KOPT-K1 (cell line): ENCODE measurements at regions not wholly inside any gene's neighbourhood (a gene's known extent, or its start where the extent isn't known, plus 50 kb on each side); places are given as distances from the start of the nearest gene placed in this dataset.

Source experiments
- H3K27ac ChIP-seq: fragments of 200-600 bp; sonication (generic); 2 replicates; pipeline ENCODE4 v1.5.1; 2016; ENCODE audit warnings: antibody characterized with exemption, mild to moderate bottlenecking, low read depth, low read length; ENCODE audit not compliant: poor library complexity, severe bottlenecking
- H3K36me3 ChIP-seq: fragments of 200-600 bp; sonication (generic); 2 replicates; pipeline ENCODE4 v1.5.1; 2017; ENCODE audit warnings: antibody characterized with exemption, mild to moderate bottlenecking, low read length, moderate library complexity; ENCODE audit not compliant: insufficient read depth
- H3K9me3 ChIP-seq: fragments of 200-600 bp; sonication (generic); 2 replicates; pipeline ENCODE4 v1.5.1; 2017; ENCODE audit warnings: antibody characterized with exemption, low read length, mild to moderate bottlenecking; ENCODE audit not compliant: insufficient read depth, poor library complexity, severe bottlenecking

DNA sequence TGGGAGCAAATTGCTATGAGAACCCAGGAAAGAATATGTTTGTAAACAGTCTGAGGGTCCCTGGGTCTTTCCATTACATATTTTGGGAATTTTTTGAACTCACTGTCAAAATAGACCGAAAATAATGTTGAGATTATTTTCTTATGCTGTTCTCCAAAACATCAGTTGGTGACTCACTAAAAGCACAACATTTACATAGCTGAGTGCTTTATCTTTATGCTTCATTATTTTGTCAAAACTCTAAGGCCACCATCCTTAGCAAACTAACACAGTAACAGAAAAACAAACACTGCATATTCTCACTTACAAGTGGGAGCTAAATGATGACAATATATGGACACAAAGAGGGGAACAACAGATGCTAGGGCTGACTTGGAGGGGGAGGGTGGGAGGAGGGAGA lies 459.3 kb downstream of the ADGRL2 start:
- no peak overlapping the region for H3K27ac ChIP-seq
- H3K36me3 ChIP-seq: no peaks in the 10 kb centered on the region
- no peaks in the 10 kb centered on the region for H3K9me3 ChIP-seq

DNA sequence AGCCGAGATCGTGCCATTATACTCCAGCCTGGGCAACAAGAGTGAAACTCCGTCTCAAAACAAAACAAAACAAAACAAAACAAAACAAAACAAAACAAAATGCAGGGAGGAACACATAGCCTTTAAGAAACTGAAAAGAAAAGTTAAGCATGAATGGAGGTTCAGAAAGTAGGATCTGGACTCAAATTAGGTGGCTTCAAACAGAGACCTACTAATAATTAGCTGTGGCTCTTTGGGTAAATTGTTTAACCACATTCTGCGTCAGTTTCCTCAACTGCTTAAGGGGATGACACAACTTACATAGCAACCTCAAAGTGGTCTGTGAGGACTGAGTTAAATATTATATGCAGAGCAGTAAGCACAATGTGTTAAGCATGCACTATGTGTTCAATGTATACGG lies 458.2 kb downstream of the ADGRL2 start:
- Histone ChIP-seq H3K9me3 (no peaks in the 10 kb centered on the region), H3K27ac (no peak overlapping the region), H3K36me3 (no peaks in the 10 kb centered on the region)

DNA sequence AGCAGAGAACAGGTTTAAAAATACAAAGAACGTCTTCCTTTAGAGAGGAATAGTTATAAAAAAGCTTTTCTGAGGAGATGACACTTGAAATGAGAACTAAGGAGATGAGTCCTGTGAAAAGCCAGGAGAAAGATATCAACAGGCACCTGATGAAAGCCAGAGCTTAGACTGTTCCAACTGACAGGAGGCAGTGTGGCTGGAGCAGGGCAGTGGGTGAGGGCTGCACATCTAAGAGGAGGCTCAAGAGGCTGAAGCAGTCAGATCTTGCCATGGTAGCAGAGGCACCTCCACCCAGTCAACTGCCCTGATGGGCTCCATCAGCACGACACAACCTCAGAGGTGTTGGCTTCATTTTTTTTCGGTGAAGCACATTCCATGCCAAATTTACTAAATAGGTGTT lies 445.3 kb downstream of the ADGRL2 start:
- H3K27ac ChIP-seq: no peak overlapping the region

DNA sequence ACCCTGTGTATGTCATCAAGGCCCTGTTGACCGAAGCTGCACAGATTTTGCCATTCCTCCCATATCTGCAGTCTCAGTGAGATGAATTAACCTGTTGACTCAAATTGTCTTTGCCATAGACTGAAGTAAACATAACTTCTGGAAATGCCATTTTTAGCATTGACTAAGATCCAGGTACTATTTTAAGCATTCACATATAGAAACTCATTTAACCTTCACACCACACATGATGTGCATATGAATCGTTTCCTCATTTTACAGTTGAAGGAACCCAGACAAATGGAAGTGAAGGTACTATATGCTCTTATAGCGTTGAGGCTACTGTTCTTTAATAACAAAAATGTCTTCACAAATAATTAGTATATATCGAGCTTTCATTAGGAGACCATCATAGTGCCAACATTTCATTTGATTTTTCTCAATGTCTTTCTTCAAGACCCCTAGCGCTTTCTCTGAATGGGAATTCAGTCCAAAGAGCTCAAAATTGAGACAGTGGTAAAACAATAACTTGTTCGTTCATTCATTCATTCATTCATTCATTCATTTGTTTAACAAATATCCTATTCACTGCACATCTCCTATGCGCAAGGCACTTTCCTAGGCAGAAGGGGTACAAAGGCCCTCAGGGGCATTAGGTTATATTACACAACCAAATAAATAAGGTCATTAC lies 444.7 kb downstream of the ADGRL2 start:
- no peak overlapping the region for H3K27ac ChIP-seq

More for the DNA sequence above, 445.3 kb downstream of the ADGRL2 start:
- Histone ChIP-seq H3K36me3 (no peaks in the 10 kb centered on the region), H3K9me3 (no peaks in the 10 kb centered on the region)

DNA sequence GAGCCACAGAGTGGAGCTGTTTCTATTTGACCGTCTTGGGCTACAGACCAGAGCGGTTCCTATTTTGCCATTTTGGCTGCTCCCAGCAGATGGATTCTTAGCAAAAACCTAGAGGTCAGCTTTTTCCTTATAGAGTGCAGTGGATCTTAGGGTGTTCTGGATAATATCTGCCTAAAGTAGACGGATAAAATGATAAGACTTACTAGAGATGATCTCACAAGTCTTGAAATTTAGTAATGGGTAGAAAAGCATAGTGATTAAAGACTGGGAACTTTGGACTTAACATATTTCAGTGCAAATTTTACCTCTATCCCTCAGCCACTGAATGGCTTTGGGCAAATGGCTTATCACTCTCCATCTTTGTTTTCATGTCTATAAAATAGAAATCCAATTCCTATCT lies 439.8 kb downstream of the ADGRL2 start:
- Histone ChIP-seq H3K27ac (no peak overlapping the region), H3K9me3 (peaks cover 5% of the 10 kb centered on the region), H3K36me3 (no peaks in the 10 kb centered on the region)

More for the DNA sequence above, 444.7 kb downstream of the ADGRL2 start:
- Histone ChIP-seq H3K9me3 (no peaks in the 10 kb centered on the region), H3K36me3 (no peaks in the 10 kb centered on the region)

DNA sequence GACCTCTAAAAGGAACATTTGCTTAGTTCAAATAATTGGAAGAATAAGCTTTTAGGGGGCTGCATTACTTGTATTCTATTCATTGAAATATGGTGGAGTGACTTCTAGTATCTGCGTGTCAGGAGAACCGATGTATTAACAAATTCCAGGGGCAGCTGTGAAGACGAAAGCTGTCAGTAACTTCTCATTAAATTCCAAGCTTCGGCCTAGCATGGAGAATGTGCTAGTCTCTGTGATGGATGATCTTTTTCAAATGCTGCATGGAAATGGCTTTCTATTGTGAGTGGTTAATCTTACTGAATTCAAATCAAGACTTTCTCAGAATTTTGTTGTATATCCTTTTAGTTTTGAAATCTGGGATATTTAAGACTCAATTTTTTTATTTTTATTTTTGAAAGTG lies 429.9 kb downstream of the ADGRL2 start:
- no peaks in the 10 kb centered on the region for H3K36me3 ChIP-seq
- no peak overlapping the region for H3K27ac ChIP-seq
- H3K9me3 ChIP-seq: no peaks in the 10 kb centered on the region

DNA sequence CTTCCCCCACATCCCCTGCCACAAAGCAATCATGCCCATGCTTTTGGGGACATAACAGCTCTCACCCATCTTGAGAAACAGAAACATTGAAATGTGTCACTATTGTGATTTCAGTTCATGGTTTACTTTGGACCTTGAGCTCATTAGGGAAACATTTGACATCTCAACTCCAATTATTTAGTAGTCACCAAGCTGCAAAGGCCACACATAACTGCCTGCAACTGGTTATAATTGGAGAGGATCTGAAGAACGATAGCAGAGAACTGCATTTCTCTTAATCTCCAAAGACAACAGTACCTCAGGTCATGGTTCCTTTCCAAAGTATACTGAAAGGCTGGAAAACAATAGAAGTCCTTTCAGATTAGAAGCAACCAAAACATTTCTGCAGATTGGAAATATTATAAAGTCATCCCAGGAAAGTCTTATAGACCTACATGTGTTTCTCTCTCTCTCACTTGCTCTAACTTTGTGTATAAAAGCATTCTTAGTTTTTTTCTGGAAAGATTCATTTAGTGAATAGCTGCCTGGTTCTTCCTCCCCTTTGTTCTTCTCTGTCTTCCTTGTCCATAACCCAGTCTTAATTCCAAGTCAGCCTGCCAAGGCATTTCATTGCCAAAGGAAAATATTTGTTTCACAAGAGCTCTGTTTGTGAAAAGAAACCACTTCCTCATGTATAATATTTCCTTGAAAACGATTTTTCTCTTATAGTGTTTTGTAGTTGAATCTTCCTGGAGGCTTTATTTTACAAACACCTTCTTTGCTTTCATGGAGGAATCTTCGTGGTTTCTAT lies 426.8 kb downstream of the ADGRL2 start:
- Histone ChIP-seq H3K36me3 (no peaks in the 10 kb centered on the region), H3K27ac (no peak overlapping the region), H3K9me3 (no peaks in the 10 kb centered on the region)

DNA sequence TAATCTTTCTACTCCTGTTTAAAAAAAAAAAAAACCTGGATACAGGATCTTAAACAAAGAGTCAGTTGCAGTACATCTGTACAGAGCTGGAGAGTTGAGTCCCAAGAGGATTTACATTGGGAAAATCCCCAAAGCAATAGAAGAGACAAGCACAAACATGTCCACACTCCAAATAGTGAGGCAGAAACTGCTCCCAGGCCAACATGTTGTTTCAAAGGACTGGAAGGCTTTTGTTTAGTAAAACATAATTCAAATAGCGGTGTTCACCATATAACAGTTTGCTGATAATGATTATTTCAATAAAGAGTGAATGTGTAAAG lies 425.4 kb downstream of the ADGRL2 start:
- H3K27ac ChIP-seq: no peak overlapping the region
- no peaks in the 10 kb centered on the region for H3K9me3 ChIP-seq
- H3K36me3 ChIP-seq: no peaks in the 10 kb centered on the region

DNA sequence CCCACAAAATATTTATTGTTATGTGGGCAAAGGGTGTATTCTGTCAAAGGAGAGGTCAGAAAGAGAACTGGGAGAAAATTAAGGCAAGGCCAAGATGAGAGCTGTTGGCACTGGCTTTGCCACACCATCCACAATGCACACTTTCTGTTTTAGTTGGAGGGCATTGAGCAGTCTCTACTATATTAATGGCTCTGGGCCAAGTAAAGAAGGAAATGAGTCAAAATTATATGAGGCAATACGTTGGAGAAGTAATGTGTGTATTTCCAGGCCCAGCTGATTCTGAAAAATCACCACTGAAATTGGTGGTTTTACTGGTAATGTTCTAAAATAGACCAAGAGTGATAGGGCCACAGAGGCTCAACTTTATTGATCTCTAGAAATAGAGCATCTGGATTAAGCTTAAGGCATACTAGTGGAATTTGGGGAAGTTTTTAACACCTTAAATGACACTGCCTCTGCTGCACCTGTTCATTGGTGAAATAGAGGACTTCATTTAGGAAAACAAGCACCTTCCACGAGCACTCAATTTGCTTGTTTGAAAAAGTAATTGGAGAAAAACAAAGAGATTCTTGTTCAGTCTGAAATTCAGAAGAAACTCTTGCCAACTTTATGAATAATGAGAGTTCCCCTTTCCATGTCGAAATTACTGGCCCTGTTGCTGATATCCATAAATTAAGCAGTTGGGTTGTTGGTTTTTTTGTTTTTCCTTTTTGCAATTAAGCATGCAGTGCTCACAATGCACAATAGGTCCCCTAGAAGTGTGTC lies 424.9 kb downstream of the ADGRL2 start:
- no peaks in the 10 kb centered on the region for H3K36me3 ChIP-seq
- no peaks in the 10 kb centered on the region for H3K9me3 ChIP-seq
- H3K27ac ChIP-seq: no peak overlapping the region

DNA sequence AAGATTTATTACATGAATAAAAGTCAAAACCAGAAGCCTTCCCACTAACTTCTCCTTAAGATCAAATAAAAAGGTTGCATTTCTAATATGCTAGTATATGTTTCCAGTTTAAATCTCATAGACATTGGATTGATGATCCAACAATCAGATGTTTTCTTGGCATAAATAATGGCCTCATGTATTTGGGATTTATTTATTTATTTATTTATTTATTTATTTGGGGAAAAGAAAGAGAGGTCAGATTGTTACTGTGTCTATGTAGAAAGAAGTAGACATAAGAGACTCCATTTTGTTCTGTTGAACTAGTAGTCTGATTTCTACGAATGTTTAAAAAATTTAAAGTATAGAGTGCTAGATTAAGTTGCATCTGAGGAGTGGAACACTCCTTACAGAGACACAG lies 422.4 kb downstream of the ADGRL2 start:
- Histone ChIP-seq H3K9me3 (no peaks in the 10 kb centered on the region), H3K27ac (no peak overlapping the region), H3K36me3 (no peaks in the 10 kb centered on the region)

DNA sequence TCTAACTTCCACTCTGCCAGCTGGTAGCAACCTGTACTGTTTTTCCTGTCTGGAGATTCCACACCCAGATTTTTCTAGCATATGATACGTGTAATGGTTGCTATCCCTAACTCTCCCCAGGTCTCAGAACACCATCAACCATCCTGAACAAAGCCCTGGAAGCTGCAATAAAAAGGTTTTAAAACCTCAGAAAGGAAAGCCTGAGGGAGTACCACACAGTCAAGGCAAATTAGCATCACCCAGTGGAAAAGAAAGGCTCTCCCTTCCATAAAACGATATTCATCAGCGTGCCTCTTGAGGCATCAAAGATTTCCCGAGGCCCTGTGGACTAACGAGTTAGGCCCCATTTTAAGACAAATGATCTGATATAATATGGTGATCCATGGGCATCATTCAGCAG lies 421.0 kb downstream of the ADGRL2 start:
- H3K27ac ChIP-seq: no peak overlapping the region
- H3K9me3 ChIP-seq: no peaks in the 10 kb centered on the region
- no peaks in the 10 kb centered on the region for H3K36me3 ChIP-seq

DNA sequence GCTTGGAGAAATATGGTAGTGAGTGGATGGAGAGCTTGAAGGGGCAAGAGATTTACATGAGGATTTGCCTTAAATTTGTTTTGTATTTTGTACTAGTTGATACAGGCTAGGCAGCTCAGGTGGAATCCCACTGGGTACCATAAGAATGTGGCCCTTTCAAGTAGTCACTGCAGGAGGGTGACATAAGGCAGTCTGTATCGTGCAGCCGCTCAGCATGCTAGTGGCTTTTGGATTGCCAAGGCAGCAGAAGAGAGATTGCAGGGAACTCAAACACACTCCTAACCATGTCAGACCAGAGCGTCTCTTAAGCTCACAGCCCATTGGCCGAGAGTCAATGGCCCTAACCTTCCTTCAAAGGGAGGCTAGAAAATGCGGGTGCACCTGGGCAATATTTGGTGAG lies 420.0 kb downstream of the ADGRL2 start:
- H3K36me3 ChIP-seq: no peaks in the 10 kb centered on the region
- no peaks in the 10 kb centered on the region for H3K9me3 ChIP-seq
- no peak overlapping the region for H3K27ac ChIP-seq

DNA sequence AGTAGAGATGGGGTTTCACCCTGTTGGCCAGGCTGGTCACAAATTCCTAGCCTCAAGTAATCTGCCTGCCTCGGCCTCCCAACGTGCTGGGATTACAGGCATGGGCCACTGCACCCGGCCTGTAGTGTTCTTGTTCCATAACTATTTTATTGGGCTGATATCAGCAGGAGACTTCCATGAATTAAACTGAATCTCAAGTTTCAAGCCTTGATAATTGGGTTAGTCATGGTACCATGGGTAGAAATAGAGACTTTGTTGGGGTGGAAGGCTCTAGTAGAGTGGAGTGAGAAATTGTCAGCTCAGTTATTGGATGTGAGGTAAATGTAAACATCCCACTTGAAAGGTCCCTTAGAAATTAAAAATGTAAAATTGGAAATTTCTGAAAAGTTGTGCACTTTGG lies 419.1 kb downstream of the ADGRL2 start:
- Histone ChIP-seq H3K9me3 (no peaks in the 10 kb centered on the region), H3K36me3 (no peaks in the 10 kb centered on the region), H3K27ac (no peak overlapping the region)

DNA sequence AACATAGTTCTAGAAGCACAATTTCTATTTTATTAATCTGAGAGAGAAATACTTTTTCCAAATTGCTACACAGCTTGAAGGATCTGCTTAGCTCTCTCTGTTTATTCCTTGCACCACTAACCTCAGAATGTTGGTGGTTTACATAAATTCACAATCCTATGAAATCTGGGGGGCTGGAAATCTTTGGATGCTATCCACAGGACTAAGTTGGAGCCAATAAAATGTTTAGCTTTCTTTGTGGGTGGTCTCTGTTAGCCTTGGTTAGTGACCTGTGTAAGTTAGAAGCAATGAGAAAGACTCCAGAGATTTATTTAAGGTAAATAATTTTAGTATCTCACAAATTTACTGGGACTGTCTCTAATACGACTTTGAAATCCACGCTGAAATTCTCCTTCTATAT lies 418.1 kb downstream of the ADGRL2 start:
- H3K27ac ChIP-seq: no peak overlapping the region
- no peaks in the 10 kb centered on the region for H3K9me3 ChIP-seq
- H3K36me3 ChIP-seq: no peaks in the 10 kb centered on the region

DNA sequence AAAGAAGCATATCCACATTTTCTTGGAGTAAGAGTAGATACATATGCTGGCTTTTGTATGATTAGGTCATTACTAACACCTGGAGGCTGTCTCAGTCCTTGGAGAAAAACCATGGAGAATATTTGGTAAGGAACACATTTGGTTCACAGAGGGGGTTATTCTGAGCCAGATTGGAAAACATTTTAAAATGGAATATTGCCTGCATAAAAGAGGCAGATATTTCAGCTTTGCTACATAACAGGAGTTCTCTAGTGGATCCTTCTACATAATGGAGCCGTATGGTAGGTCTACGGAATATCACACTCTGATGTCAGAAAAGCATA lies 415.1 kb downstream of the ADGRL2 start:
- H3K9me3 ChIP-seq: no peaks in the 10 kb centered on the region
- no peaks in the 10 kb centered on the region for H3K36me3 ChIP-seq
- H3K27ac ChIP-seq: no peak overlapping the region
